HCT116 (cell line): ENCODE measurements at regions not wholly inside any gene's neighbourhood (a gene's known extent, or its start where the extent isn't known, plus 50 kb on each side); places are given as distances from the start of the nearest gene placed in this dataset.

ENCODE experiments used
- ATAC-seq: fragments of 200-7000 bp; cut with Tn5 transposase; 2 replicates; pipeline ENCODE4 v1.9.1; 2020; ENCODE audit warnings: mild to moderate bottlenecking, moderate library complexity
- BruUV-seq: library from RNA; stranded (reverse); fragments of 400-500 nt; replicated peaks from 2 replicates; lab custom pipeline; 2021; lab: Mats Ljungman, UMichigan
- CTCF ChIA-PET: fragments of 300-600 bp; sonication (Branson Sonifier 250); formaldehyde crosslinking; loops from one replicate; lab custom pipeline; 2021; ENCODE audit warnings: antibody characterized with exemption; lab: Charles Lee
- POLR2A ChIA-PET: fragments of 300-600, 350-600 bp; sonication (Branson Sonifier 250); formaldehyde crosslinking; loops from one replicate; lab custom pipeline; 2021; ENCODE audit warnings: antibody characterized with exemption; lab: Charles Lee
- RAD21 ChIA-PET, 2 experiments: fragments of 300-600 bp; sonication (Branson Sonifier 250); formaldehyde crosslinking; loops; one replicate each; lab custom pipeline; 2023; ENCODE audit warnings: low total read pairs in 2 of 2; ENCODE audit not compliant: uncharacterized antibody in 2 of 2, unreplicated experiment in 2 of 2, low non-redundant PET in 1 of 2; lab: Charles Lee
- DNase-seq: peaks from one replicate; pipeline ENCODE4 v3.0.0-alpha.2; 2010; ENCODE audit warnings: low read depth, low spot score
- H2AFZ ChIP-seq: fragments of 200-600 bp; shearing (Covaris generic), sonication (generic); 2 replicates; pipeline ENCODE4 v1.6.1; 2017; ENCODE audit warnings: low read depth, mixed run types, mixed read lengths, antibody characterized with exemption, low read length; ENCODE audit not compliant: poor library complexity, severe bottlenecking
- H3K27ac ChIP-seq: 2 replicates; pipeline ENCODE4 v1.5.1; 2012; ENCODE audit warnings: low read depth, low read length
- H3K27me3 ChIP-seq: fragments of 200-600 bp; sonication (generic); 2 replicates; pipeline ENCODE4 v1.6.1; 2016; ENCODE audit warnings: mixed run types, low read length, mixed read lengths; ENCODE audit not compliant: insufficient read depth
- H3K36me3 ChIP-seq, 2 experiments: fragments of 200-500 bp in 1 of 2; fragments of 200-600 bp in 1 of 2; sonication (Bioruptor generic) in 1 of 2; sonication (generic) in 1 of 2; 2 replicates each; pipeline versions ENCODE4 v1.5.1 to v1.6.1; 2014 to 2016; ENCODE audit warnings: low read length in 2 of 2, inconsistent platforms in 1 of 2, mixed read lengths in 1 of 2, mixed run types in 1 of 2; ENCODE audit not compliant: insufficient read depth in 2 of 2, control insufficient read depth in 1 of 2
- H3K4me1 ChIP-seq, 2 experiments: fragments of 200-600 bp in 1 of 2; sonication (generic) in 1 of 2; 2 replicates each; pipeline versions ENCODE4 v1.5.1 to v1.6.1; 2012 to 2017; ENCODE audit warnings: low read length in 2 of 2, inconsistent platforms in 1 of 2, mild to moderate bottlenecking in 1 of 2, mixed read lengths in 1 of 2, mixed run types in 1 of 2, moderate library complexity in 1 of 2; ENCODE audit not compliant: insufficient read depth in 2 of 2, control insufficient read depth in 1 of 2
- H3K4me2 ChIP-seq: fragments of 200-600 bp; sonication (generic); 2 replicates; pipeline ENCODE4 v1.6.1; 2017; ENCODE audit warnings: mixed run types, low read length, mixed read lengths
- H3K4me3 ChIP-seq, 2 experiments: fragments of 200-600 bp in 1 of 2; sonication (generic) in 1 of 2; replicated peaks in 1 of 2; 2 replicates each; pipeline ENCODE4 v1.5.1; 2011 to 2016; ENCODE audit warnings: low read length in 2 of 2, control low read depth in 1 of 2, low read depth in 1 of 2, mild to moderate bottlenecking in 1 of 2, mixed read lengths in 1 of 2, mixed run types in 1 of 2
- H3K79me2 ChIP-seq: fragments of 200-600 bp; sonication (generic); 2 replicates; pipeline ENCODE4 v1.6.1; 2017; ENCODE audit warnings: mild to moderate bottlenecking, mixed run types, low read length, moderate library complexity, mixed read lengths; ENCODE audit not compliant: insufficient read depth
- H3K9ac ChIP-seq: fragments of 200-600 bp; sonication (generic); 2 replicates; pipeline ENCODE4 v1.6.1; 2016; ENCODE audit warnings: low read length, mixed read lengths
- H3K9me2 ChIP-seq: fragments of 200-600 bp; sonication (generic), shearing (Covaris generic); 2 replicates; pipeline ENCODE4 v1.6.1; 2017; ENCODE audit warnings: mixed run types, mild to moderate bottlenecking, moderate library complexity; ENCODE audit not compliant: insufficient read depth
- H3K9me3 ChIP-seq, 2 experiments: fragments of 200-500 bp in 1 of 2; fragments of 200-600 bp in 1 of 2; sonication (Bioruptor generic) in 1 of 2; sonication (generic) in 1 of 2; 2 replicates each; pipeline ENCODE4 v1.6.1; 2014 to 2017; ENCODE audit warnings: low read length in 2 of 2, mixed read lengths in 2 of 2, inconsistent platforms in 1 of 2, low read depth in 1 of 2, mild to moderate bottlenecking in 1 of 2, mixed run types in 1 of 2, moderate library complexity in 1 of 2; ENCODE audit not compliant: control insufficient read depth in 1 of 2, insufficient read depth in 1 of 2
- H4K20me1 ChIP-seq: fragments of 200-600 bp; sonication (generic), shearing (Covaris generic); 2 replicates; pipeline ENCODE4 v1.6.1; 2017; ENCODE audit warnings: mixed run types, mild to moderate bottlenecking, moderate library complexity; ENCODE audit not compliant: insufficient read depth
- EZH2 ChIP-seq: fragments of 200-600 bp; sonication (generic); IDR thresholded peaks from 2 replicates; pipeline ENCODE4 v1.6.1; 2017; ENCODE audit warnings: antibody characterized with exemption, mixed run types
- FOSL1 ChIP-seq: IDR thresholded peaks from 2 replicates; pipeline ENCODE4 v1.6.1; 2012; ENCODE audit warnings: low read depth
- JUND ChIP-seq: IDR thresholded peaks from 2 replicates; pipeline ENCODE4 v1.6.1; 2012
- POLR2AphosphoS5 ChIP-seq: IDR thresholded peaks from 2 replicates; pipeline ENCODE4 v1.6.1; 2011; ENCODE audit warnings: mild to moderate bottlenecking, low read depth, low read length, moderate library complexity
- REST ChIP-seq: IDR thresholded peaks from 2 replicates; pipeline ENCODE4 v1.6.1; 2012; ENCODE audit warnings: low read depth
- SP1 ChIP-seq: IDR thresholded peaks from 2 replicates; pipeline ENCODE4 v1.6.1; 2012; ENCODE audit warnings: low read depth
- intact Hi-C: fragments of 100-400 bp; cut with micrococcal nuclease; formaldehyde crosslinking; loops from 2 replicates; pipeline ENCODE4 v1.10.0; 2022

- TF ChIP-seq REST, result no peak
Measured at GRCh38 chr5:167616043-167616890, 675.2 kb upstream of the WWC1 start (continued).

GRCh38 chr5:167623354-167623753 is 668.1 kb upstream of the WWC1 start:
- RAD21 ChIA-PET, result no interaction called here
- no peaks in the 10 kb centered on the region for H3K9me2 ChIP-seq
- BruUV-seq, result no TSS peak
- peaks cover 53% of the 10 kb centered on the region for H3K27me3 ChIP-seq
- DNase-seq (no peak), ATAC-seq (no peak)
- no peak overlapping the region for H3K9ac ChIP-seq
- H3K36me3 ChIP-seq, result no peaks in the 10 kb centered on the region
- no peaks in the 10 kb centered on the region for H4K20me1 ChIP-seq
- H2AFZ ChIP-seq, result no peak overlapping the region
- no peak overlapping the region for H3K27ac ChIP-seq
- intact Hi-C loops, result no loop called here
- TF ChIP-seq EZH2, result no peak
- TF ChIP-seq REST, result no peak
- no peak for TF ChIP-seq FOSL1
- no peak for TF ChIP-seq SP1
- no peak for TF ChIP-seq POLR2AphosphoS5
- no peak for TF ChIP-seq JUND
- H3K4me2 ChIP-seq, result no peak overlapping the region
- POLR2A ChIA-PET, result no interaction called here
- H3K79me2 ChIP-seq, result no peaks in the 10 kb centered on the region
- CTCF ChIA-PET, result no interaction called here
- H3K4me1 ChIP-seq, result no peaks in the 10 kb centered on the region
- H3K9me3 ChIP-seq, result no peaks in the 10 kb centered on the region
- H3K4me3 ChIP-seq, result no peak overlapping the region
